ENCODE measurements at regions not wholly inside any gene's neighbourhood (a gene's known extent, or its start where the extent isn't known, plus 50 kb on each side); places are given as distances from the start of the nearest gene placed in this dataset.
"Not testable (repeated sequence)": the region's sequence is repeated elsewhere in the genome, so short reads cannot be mapped to it uniquely, and the experiment has no call there.

- DNase-seq (ENCODE audit: insufficient read length, low spot score), result no peak
- FAIRE-seq, result no peak
Measured at GRCh38 chr10:125257521-125258108, 97.3 kb upstream of the CTBP2 start.

DNA sequence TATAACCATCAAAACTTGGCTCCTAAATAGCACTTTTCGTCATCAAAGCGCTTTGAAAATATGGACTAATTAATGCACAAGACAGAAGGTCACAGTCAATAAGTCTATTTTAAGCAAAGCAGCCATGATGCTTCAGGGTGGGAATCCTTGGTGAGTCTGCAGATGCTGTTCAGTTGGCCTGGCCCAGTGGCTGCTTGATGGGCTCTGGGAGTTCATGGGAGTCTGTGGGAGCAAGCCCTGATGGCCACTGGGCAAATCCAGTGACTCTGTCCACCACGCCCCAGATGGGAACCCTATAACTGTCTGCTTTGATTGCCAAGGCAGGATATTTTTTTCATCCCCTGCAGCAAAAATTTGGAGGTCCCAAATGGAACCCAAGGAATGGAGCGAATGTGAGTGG is 95.7 kb upstream of the CTBP2 start:
- FAIRE-seq, result no peak

DNA sequence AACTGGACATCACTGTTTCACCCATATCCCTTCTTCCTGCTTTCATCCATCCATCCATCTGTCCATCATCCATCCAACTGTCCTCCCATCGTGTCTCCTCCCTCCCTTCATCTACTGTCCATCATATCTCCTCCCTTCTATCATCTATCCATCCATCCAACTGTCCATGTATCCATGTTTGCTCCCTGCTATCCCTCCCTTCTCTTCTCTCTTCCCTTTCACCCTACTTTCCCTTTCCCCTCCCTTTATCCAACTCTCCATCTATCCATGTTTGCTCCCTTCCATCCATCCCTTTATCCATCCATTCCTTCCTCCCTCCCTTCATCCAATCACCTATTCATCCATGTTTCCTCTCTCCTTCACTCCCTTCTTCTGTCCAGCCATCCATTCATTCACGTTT is 92.6 kb upstream of the CTBP2 start:
- DNase-seq (ENCODE audit: insufficient read length, low spot score) (no peak), FAIRE-seq (no peak)

More for the DNA sequence above, 95.7 kb upstream of the CTBP2 start:
- DNase-seq (ENCODE audit: insufficient read length, low spot score), result no peak

GRCh38 chr10:125250834-125251233 is 90.5 kb upstream of the CTBP2 start:
- FAIRE-seq, result not testable (repeated sequence)

DNA sequence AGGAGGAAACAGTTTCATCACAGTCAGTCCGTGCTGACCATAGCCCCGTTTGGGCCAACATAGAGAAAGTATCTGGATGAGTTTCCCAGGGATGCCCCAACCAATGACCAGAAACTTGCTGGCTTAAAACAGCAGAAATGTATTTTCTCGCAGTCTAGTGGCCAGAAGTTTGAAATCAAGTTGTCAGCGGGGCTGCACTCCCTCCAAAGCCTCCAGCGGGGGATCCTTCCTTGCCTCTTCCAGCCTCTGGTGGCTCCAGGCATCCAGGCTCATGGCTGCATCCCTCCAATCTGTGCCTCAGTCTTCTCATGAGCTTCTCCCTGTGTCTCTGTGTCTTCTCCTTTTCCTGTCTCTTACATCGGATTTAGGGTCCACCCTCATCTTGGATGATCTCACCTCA is 89.6 kb upstream of the CTBP2 start:
- no peak for FAIRE-seq
- DNase-seq (ENCODE audit: insufficient read length, low spot score), result no peak

More at GRCh38 chr10:125250834-125251233, 90.5 kb upstream of the CTBP2 start:
- DNase-seq (ENCODE audit: insufficient read length, low spot score), result not testable (repeated sequence)

DNA sequence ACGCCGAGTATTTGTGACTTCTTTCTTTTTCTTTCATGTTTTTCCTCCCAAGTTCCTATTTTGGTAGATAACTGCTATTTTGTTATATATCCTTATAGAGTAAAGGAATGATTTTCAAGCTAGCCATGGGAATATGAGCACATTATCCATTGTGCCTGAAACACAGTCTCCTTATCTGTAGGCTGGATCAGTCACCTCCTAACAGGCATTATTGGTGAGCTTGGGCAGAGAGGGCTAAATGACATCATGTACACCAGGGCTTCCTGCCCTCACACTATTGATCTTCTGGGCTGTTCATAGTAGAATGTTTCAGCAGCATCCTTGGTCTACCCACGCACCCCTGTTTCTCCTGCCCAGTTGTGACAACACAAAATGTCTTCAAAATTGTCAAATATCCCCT is 88.1 kb upstream of the CTBP2 start:
- FAIRE-seq, result no peak
- DNase-seq (ENCODE audit: insufficient read length, low spot score), result no peak

GRCh38 chr10:125247576-125247975 is 87.2 kb upstream of the CTBP2 start:
- no peak for DNase-seq (ENCODE audit: insufficient read length, low spot score)
- no peak for FAIRE-seq

- DNase-seq (ENCODE audit: insufficient read length, low spot score) (no peak), FAIRE-seq (no peak)
Measured at GRCh38 chr10:125243532-125244253, 83.3 kb upstream of the CTBP2 start.

GRCh38 chr10:125238682-125239081 is 78.3 kb upstream of the CTBP2 start:
- no peak for DNase-seq (ENCODE audit: insufficient read length, low spot score)
- FAIRE-seq, result no peak

GRCh38 chr10:125236091-125236490 is 75.7 kb upstream of the CTBP2 start:
- FAIRE-seq (no peak), DNase-seq (ENCODE audit: insufficient read length, low spot score) (no peak)

- FAIRE-seq, result no peak
- DNase-seq (ENCODE audit: insufficient read length, low spot score), result no peak
Measured at GRCh38 chr10:125235093-125236069, 75.0 kb upstream of the CTBP2 start.

DNA sequence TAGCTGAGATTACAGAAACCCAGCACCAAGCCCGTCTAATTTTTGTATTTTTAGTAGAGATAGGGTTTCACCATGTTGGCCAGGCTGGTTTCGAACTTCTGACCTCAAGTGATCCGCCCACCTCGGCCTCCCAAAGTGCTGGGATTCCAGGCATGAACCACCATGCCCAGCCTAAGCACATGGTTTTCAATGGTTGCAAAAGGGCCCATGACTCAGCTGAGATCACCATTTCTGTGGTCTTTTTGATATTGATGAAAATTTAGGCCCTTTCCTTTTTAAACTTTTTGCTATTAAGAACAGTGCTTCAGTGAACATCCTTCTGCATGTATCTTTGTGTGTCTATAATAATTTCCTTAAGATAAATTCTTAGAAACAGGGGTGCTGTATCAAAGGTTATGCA is 74.2 kb upstream of the CTBP2 start:
- FAIRE-seq; DNase-seq (ENCODE audit: insufficient read length, low spot score): not testable (repeated sequence)

DNA sequence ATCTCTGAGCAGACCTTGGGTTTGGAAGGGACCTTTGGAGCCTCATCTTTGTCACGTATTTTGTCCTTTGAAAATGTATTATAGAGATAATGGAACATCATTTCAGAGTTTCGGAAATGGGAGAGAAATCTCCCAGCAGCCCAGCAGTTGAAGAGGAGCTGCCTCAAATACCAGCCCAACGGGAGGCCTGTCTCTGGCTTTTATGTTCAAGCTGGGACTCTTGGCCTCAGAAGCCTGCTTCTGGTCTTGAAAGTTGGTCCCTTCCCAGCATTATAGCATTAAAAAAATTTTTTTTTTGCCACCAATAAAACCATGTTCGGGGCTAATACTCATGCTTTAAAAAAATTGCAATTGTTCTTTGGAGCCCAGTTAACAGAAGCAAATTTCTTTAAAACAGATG is 73.4 kb upstream of the CTBP2 start:
- DNase-seq (ENCODE audit: insufficient read length, low spot score) (no peak), FAIRE-seq (no peak)

DNA sequence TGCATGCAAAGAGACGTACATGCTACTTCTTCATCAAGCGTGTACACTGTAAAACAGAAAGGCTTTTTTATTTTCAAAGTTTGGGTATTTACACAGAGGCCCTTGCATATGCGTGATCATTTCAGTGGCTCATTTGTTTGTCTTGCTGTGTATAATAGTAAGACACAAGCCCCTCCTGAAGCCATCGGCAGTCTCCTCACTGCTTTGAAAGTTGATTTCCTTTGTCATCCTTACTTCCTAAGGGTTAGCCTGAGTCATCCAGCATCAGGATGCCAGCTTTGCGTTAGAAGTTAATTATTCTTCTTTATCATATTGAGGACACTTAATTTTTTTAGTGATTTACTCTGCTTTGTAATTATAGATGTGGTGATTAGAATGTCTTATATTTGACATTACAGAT is 72.5 kb upstream of the CTBP2 start:
- no peak for DNase-seq (ENCODE audit: insufficient read length, low spot score)
- FAIRE-seq, result no peak

DNA sequence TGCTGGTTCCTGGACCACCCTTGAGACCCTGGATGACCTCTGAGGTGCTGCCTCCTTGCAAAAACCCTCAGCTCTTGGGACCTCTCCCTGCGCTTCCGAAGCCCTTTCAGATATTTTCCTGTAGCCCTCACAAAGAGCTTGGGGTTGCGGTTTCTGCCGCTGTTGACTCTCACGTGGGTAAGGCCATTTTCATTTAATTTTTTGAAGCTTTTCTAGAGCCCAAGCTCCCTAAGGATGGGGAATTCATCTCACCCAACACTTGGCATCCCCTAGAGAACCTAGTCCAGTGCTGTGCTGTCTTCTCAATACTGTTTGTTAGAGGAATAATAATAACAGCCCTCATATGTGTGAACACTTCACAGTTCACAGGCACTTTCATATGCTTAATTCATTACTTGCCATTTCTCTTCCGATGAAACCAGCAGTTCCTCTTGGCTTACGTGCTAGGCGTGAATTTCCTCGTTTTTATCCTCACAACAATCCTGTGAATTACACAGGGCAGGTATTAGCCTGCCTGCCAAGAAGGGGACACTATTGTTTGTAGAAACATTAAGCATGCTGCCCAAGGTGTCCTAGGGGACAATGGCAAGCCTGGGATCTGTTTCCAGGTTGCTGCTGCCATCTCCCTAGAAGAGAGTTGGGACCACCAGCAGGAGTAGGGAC is 71.6 kb upstream of the CTBP2 start:
- FAIRE-seq (no peak), DNase-seq (ENCODE audit: insufficient read length, low spot score) (no peak)

GRCh38 chr10:125231116-125231812 is 70.9 kb upstream of the CTBP2 start:
- FAIRE-seq (peak; percentile 73), DNase-seq (ENCODE audit: insufficient read length, low spot score) (peak; percentile 91)

- DNase-seq (ENCODE audit: insufficient read length, low spot score) (no peak), FAIRE-seq (no peak)
Measured at GRCh38 chr10:125230251-125230650, 69.9 kb upstream of the CTBP2 start.

DNA sequence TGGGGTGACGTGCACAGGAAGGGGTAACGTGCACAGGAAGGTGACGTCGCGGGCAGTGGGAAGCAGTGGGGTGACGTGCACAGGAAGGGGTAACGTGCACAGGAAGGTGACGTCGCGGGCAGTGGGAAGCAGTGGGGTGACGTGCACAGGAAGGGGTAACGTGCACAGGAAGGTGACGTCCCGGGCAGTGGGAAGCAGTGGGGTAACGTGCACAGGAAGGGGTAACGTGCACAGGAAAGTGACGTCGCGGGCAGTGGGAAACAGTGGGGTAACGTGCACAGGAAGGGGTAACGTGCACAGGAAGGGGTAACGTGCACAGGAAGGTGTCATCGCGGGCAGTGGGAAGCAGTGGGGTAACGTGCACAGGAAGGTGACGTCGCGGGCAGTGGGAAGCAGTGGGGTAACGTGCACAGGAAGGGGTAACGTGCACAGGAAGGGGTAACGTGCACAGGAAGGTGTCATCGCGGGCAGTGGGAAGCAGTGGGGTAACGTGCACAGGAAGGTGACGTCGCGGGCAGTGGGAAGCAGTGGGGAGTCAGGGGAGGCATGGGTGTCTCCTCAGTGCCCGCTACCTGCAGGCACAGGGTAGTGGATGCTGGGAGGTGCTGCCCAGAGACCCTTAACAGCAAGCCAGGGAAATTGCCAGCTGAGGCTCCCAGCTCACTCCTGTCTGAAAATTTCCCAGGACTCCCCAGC is 68.0 kb upstream of the CTBP2 start:
- not testable (repeated sequence) for DNase-seq (ENCODE audit: insufficient read length, low spot score); FAIRE-seq

DNA sequence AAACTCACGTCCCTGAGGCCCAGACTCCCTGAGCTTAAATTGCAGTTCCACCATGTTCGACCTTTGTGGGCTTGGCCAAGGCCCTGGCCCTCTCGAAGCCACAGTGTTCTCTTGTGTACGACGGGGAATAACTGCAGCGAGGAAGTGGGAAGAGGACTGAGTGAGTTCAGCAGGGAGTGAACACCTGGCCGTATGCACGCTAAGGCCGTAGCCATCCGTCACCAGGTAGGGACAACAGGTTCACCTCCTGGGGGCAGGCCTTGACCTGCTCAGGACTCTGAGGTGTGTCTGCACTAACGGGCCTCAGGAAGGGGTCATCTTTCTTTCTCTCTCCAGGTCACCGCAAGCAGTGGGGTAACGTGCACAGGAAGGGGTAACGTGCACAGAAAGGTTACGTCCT is 67.2 kb upstream of the CTBP2 start:
- FAIRE-seq, result no peak
- no peak for DNase-seq (ENCODE audit: insufficient read length, low spot score)

- DNase-seq (ENCODE audit: insufficient read length, low spot score) (no peak), FAIRE-seq (no peak)
Measured at GRCh38 chr10:125226823-125227222, 66.5 kb upstream of the CTBP2 start.

Measured in HTR-8/SVneo (cell line).